ENCODE measurements at regions not wholly inside any gene's neighbourhood (a gene's known extent, or its start where the extent isn't known, plus 50 kb on each side); places are given as distances from the start of the nearest gene placed in this dataset.

DNA sequence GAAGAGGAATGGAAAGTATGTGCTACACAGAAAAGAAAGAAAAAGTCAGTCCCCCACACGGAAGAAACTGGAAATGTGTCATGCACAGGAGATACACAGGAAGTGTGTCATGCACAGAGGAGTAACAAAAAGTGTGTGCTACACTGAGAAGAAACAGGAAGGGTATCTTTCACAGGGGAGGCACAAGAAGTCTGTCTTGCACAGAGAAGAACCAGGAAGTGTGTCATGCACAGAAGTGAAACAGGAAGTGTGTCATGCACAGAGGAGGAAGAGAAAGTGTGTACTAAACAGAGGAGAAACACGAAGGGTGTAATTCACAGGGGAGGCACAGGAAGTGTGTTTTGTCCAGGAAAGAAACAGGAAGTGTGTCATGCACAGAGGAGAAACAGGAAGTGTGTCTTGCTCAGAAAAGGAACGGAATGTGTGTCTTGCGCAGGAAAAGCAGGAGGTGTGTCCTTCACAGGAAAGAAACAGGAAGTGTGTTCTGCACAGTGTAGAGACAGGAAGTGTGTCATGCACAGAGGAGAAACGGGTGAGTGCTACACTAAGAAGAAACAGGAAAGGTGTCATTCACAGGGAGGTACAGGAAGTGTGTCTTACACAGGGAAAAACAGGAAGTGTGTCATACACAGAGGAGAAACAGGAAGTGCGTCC lies 527.2 kb upstream of the PRKX start (continued):
- TF ChIP-seq, protein P1, sequence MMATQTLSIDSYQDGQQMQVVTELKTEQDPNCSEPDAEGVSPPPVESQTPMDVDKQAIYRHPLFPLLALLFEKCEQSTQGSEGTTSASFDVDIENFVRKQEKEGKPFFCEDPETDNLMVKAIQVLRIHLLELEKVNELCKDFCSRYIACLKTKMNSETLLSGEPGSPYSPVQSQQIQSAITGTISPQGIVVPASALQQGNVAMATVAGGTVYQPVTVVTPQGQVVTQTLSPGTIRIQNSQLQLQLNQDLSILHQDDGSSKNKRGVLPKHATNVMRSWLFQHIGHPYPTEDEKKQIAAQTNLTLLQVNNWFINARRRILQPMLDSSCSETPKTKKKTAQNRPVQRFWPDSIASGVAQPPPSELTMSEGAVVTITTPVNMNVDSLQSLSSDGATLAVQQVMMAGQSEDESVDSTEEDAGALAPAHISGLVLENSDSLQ (IDR thresholded peaks at IDR 0.05), result 0 out of 2 replicates have a peak, but pooled peaks have one; percentile 8
- TF ChIP-seq STAT3 (IDR thresholded peaks at IDR 0.05; ENCODE audit: low read depth, low read length) (no peak), SIN3A (IDR thresholded peaks at IDR 0.05; ENCODE audit: low read depth, low read length) (no peak), HDAC6 (IDR thresholded peaks at IDR 0.05; ENCODE audit: unreplicated experiment) (no peak), IRF4 (IDR thresholded peaks at IDR 0.05; ENCODE audit: low read depth, low read length) (no peak), NFYA (IDR thresholded peaks at IDR 0.05; ENCODE audit: borderline replicate concordance, low read depth, low read length) (no peak), CREB1 (IDR thresholded peaks at IDR 0.05; ENCODE audit: low read depth) (peak; percentile 34; the same call in 1 of the 2 replicates), GABPA (IDR thresholded peaks at IDR 0.05; ENCODE audit: low read depth) (peak; percentile 63), ETV6 (conservative IDR thresholded peaks at IDR 0.05 in 1 of 2, IDR thresholded peaks at IDR 0.05 in 1 of 2; ENCODE audit: borderline replicate concordance in 1 of 2, low read depth in 1 of 2) (peak in 1 of 2 experiments; percentile 56; a peak in 1 of 4 replicates), SIX5 (IDR thresholded peaks at IDR 0.05; ENCODE audit: low read depth, low read length, severe bottlenecking) (no peak), SMAD5 (IDR thresholded peaks at IDR 0.05; ENCODE audit: low read depth) (no peak), SPI1 (IDR thresholded peaks at IDR 0.05; ENCODE audit: borderline replicate concordance, insufficient read depth, low read depth, low read length) (peak; percentile 46; the same call in 1 of the 2 replicates), NBN (IDR thresholded peaks at IDR 0.05) (no peak), TCF7 (IDR thresholded peaks at IDR 0.05; ENCODE audit: borderline replicate concordance) (no peak), NR2C1 (IDR thresholded peaks at IDR 0.05) (no peak)
- TF ChIP-seq, protein P2, sequence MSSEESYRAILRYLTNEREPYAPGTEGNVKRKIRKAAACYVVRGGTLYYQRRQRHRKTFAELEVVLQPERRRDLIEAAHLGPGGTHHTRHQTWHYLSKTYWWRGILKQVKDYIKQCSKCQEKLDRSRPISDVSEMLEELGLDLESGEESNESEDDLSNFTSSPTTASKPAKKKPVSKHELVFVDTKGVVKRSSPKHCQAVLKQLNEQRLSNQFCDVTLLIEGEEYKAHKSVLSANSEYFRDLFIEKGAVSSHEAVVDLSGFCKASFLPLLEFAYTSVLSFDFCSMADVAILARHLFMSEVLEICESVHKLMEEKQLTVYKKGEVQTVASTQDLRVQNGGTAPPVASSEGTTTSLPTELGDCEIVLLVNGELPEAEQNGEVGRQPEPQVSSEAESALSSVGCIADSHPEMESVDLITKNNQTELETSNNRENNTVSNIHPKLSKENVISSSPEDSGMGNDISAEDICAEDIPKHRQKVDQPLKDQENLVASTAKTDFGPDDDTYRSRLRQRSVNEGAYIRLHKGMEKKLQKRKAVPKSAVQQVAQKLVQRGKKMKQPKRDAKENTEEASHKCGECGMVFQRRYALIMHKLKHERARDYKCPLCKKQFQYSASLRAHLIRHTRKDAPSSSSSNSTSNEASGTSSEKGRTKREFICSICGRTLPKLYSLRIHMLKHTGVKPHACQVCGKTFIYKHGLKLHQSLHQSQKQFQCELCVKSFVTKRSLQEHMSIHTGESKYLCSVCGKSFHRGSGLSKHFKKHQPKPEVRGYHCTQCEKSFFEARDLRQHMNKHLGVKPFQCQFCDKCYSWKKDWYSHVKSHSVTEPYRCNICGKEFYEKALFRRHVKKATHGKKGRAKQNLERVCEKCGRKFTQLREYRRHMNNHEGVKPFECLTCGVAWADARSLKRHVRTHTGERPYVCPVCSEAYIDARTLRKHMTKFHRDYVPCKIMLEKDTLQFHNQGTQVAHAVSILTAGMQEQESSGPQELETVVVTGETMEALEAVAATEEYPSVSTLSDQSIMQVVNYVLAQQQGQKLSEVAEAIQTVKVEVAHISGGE (CRISPR knock-in tag; IDR thresholded peaks at IDR 0.05), result no peak
- TF ChIP-seq, protein P3, sequence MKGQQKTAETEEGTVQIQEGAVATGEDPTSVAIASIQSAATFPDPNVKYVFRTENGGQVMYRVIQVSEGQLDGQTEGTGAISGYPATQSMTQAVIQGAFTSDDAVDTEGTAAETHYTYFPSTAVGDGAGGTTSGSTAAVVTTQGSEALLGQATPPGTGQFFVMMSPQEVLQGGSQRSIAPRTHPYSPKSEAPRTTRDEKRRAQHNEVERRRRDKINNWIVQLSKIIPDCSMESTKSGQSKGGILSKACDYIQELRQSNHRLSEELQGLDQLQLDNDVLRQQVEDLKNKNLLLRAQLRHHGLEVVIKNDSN (IDR thresholded peaks at IDR 0.05; ENCODE audit: borderline replicate concordance, extremely low read length, insufficient read depth, low read depth, low read length), result no peak
- TF ChIP-seq, protein P4, sequence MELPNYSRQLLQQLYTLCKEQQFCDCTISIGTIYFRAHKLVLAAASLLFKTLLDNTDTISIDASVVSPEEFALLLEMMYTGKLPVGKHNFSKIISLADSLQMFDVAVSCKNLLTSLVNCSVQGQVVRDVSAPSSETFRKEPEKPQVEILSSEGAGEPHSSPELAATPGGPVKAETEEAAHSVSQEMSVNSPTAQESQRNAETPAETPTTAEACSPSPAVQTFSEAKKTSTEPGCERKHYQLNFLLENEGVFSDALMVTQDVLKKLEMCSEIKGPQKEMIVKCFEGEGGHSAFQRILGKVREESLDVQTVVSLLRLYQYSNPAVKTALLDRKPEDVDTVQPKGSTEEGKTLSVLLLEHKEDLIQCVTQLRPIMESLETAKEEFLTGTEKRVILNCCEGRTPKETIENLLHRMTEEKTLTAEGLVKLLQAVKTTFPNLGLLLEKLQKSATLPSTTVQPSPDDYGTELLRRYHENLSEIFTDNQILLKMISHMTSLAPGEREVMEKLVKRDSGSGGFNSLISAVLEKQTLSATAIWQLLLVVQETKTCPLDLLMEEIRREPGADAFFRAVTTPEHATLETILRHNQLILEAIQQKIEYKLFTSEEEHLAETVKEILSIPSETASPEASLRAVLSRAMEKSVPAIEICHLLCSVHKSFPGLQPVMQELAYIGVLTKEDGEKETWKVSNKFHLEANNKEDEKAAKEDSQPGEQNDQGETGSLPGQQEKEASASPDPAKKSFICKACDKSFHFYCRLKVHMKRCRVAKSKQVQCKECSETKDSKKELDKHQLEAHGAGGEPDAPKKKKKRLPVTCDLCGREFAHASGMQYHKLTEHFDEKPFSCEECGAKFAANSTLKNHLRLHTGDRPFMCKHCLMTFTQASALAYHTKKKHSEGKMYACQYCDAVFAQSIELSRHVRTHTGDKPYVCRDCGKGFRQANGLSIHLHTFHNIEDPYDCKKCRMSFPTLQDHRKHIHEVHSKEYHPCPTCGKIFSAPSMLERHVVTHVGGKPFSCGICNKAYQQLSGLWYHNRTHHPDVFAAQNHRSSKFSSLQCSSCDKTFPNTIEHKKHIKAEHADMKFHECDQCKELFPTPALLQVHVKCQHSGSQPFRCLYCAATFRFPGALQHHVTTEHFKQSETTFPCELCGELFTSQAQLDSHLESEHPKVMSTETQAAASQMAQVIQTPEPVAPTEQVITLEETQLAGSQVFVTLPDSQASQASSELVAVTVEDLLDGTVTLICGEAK (IDR thresholded peaks at IDR 0.05; ENCODE audit: borderline replicate concordance), result peak; percentile 79; the same call in 1 of the 2 replicates

Data from GM12878 (cell line).